ENCODE measurements at regions not wholly inside any gene's neighbourhood (a gene's known extent, or its start where the extent isn't known, plus 50 kb on each side); places are given as distances from the start of the nearest gene placed in this dataset.

DNA sequence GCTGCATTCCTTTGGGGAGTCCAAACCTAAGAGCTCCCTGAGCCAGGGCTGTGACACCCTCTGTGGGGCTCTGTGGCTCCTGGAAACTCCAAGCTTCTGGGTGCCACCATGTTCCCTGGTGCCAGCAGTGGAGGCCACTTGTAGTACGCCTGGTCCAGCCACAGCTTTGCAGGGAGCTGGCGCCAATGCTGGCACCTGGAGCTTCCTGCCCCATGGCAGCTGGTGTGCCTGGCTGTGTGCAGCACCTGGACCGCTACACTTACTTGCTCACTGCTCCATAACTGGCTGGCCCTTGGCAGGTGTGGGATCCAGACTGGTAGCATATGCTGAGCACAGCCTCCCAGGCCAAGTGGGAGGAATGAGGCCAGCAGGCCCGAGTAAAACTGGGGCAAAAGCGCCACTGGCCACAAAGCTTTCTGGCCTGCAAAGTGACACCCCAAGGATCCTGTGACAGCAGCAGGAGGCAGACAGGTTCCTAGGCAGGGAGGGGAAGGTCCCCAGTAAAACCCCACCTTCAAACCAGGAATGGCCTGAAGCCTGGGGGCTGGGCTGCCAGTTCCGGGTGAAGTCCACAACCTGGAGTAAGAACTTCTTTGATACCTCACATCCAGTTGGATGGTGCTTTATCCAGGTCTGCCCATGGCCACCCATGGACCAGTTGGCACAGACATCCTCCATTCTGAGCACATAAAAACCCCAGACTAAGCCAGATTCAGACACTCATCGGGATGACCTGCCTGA is 461.0 kb downstream of the TBC1D32 start:
- Mint-ChIP-seq H3K27me3 (ENCODE audit: insufficient read depth, low read depth, poor library complexity) (peaks cover 5% of the 10 kb centered on the region), H3K9me3 (no peaks in the 10 kb centered on the region), H3K4me1 (no peaks in the 10 kb centered on the region), H3K27ac (no peak overlapping the region), H3K36me3 (ENCODE audit: low read depth) (no peaks in the 10 kb centered on the region), H3K4me3 (no peak overlapping the region)
- Histone ChIP-seq H3K4me2 (no peak overlapping the region), H4K20me1 (replicated peaks; ENCODE audit: insufficient read depth) (no peaks in the 10 kb centered on the region), H3K27me3 (ENCODE audit: insufficient read depth) (no peaks in the 10 kb centered on the region), H3F3A (replicated peaks; ENCODE audit: low read depth) (no peaks in the 10 kb centered on the region), H3K4me1 (ENCODE audit: insufficient read depth) (no peaks in the 10 kb centered on the region), H3K27ac (ENCODE audit: low read depth) (no peak overlapping the region), H3K4me3 (no peak overlapping the region), H3K79me2 (replicated peaks; ENCODE audit: insufficient read depth) (no peaks in the 10 kb centered on the region), H2AFZ (no peak overlapping the region), H3K36me3 (ENCODE audit: insufficient read depth) (no peaks in the 10 kb centered on the region), H3K9me2 (ENCODE audit: insufficient read depth) (0 out of 2 replicates have a peak, but pooled peaks cover 4% of the 10 kb centered on the region)
- TF ChIP-seq ZNF331 (CRISPR knock-in tag; IDR thresholded peaks at IDR 0.05; ENCODE audit: low read depth): no peak
- TF ChIP-seq, protein P1, sequence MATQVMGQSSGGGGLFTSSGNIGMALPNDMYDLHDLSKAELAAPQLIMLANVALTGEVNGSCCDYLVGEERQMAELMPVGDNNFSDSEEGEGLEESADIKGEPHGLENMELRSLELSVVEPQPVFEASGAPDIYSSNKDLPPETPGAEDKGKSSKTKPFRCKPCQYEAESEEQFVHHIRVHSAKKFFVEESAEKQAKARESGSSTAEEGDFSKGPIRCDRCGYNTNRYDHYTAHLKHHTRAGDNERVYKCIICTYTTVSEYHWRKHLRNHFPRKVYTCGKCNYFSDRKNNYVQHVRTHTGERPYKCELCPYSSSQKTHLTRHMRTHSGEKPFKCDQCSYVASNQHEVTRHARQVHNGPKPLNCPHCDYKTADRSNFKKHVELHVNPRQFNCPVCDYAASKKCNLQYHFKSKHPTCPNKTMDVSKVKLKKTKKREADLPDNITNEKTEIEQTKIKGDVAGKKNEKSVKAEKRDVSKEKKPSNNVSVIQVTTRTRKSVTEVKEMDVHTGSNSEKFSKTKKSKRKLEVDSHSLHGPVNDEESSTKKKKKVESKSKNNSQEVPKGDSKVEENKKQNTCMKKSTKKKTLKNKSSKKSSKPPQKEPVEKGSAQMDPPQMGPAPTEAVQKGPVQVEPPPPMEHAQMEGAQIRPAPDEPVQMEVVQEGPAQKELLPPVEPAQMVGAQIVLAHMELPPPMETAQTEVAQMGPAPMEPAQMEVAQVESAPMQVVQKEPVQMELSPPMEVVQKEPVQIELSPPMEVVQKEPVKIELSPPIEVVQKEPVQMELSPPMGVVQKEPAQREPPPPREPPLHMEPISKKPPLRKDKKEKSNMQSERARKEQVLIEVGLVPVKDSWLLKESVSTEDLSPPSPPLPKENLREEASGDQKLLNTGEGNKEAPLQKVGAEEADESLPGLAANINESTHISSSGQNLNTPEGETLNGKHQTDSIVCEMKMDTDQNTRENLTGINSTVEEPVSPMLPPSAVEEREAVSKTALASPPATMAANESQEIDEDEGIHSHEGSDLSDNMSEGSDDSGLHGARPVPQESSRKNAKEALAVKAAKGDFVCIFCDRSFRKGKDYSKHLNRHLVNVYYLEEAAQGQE (IDR thresholded peaks at IDR 0.05; ENCODE audit: unreplicated experiment): no peak
- TF ChIP-seq, protein P2, sequence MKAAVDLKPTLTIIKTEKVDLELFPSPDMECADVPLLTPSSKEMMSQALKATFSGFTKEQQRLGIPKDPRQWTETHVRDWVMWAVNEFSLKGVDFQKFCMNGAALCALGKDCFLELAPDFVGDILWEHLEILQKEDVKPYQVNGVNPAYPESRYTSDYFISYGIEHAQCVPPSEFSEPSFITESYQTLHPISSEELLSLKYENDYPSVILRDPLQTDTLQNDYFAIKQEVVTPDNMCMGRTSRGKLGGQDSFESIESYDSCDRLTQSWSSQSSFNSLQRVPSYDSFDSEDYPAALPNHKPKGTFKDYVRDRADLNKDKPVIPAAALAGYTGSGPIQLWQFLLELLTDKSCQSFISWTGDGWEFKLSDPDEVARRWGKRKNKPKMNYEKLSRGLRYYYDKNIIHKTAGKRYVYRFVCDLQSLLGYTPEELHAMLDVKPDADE (IDR thresholded peaks at IDR 0.05): no peak
- TF ChIP-seq ZNF114 (CRISPR knock-in tag; IDR thresholded peaks at IDR 0.05): no peak
- TF ChIP-seq JUNB (IDR thresholded peaks at IDR 0.05; ENCODE audit: unreplicated experiment): no peak
- no peak for TF ChIP-seq NANOG (IDR thresholded peaks at IDR 0.05; ENCODE audit: borderline replicate concordance)
- no peak for TF ChIP-seq EZH2 (IDR thresholded peaks at IDR 0.05; ENCODE audit: low read depth, unreplicated experiment)
- no peak for TF ChIP-seq STAT1 (IDR thresholded peaks at IDR 0.05; ENCODE audit: unreplicated experiment)
- TF ChIP-seq POLR2AphosphoS5 (IDR thresholded peaks at IDR 0.05; ENCODE audit: low read depth): no peak
- ATAC-seq (no peak), DNase-seq (ENCODE audit: low spot score) (no peak)

DNA sequence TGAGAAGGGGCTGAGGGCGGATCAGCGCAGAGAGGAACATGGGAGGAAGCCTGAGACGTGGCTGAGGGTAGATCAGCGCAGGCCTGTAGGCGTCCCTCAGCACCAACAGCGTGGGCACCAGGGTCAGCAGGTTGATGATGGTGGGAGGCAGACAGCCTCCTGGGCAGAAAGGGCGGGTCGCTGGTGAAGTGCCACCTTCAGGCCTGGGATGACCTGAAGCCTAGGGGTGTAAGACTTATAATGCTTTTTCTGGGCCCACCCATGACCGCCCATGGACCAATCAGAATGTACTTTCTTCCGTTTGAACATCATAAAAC is 462.1 kb downstream of the TBC1D32 start:
- DNase-seq (ENCODE audit: low spot score) (no peak), ATAC-seq (no peak)
- Histone ChIP-seq H3K9me2 (ENCODE audit: insufficient read depth) (0 out of 2 replicates have a peak, but pooled peaks cover 4% of the 10 kb centered on the region), H3K36me3 (ENCODE audit: insufficient read depth) (no peaks in the 10 kb centered on the region), H3K79me2 (replicated peaks; ENCODE audit: insufficient read depth) (no peaks in the 10 kb centered on the region), H3K27ac (ENCODE audit: low read depth) (no peak overlapping the region), H3K4me1 (ENCODE audit: insufficient read depth) (no peaks in the 10 kb centered on the region), H4K20me1 (replicated peaks; ENCODE audit: insufficient read depth) (no peaks in the 10 kb centered on the region), H2AFZ (peak overlapping the region; percentile 57; the same call in 1 of the 2 replicates), H3K4me2 (no peak overlapping the region), H3K4me3 (no peak overlapping the region), H3F3A (replicated peaks; ENCODE audit: low read depth) (no peaks in the 10 kb centered on the region), H3K27me3 (ENCODE audit: insufficient read depth) (no peaks in the 10 kb centered on the region)
- H3K36me3 Mint-ChIP-seq (ENCODE audit: low read depth): no peaks in the 10 kb centered on the region
- H3K4me1 Mint-ChIP-seq: no peaks in the 10 kb centered on the region
- no peak overlapping the region for H3K27ac Mint-ChIP-seq
- peaks cover 5% of the 10 kb centered on the region for H3K27me3 Mint-ChIP-seq (ENCODE audit: insufficient read depth, low read depth, poor library complexity)
- H3K4me3 Mint-ChIP-seq: no peak overlapping the region
- no peaks in the 10 kb centered on the region for H3K9me3 Mint-ChIP-seq
- no peak for TF ChIP-seq JUNB (IDR thresholded peaks at IDR 0.05; ENCODE audit: unreplicated experiment)
- no peak for TF ChIP-seq EZH2phosphoT487 (IDR thresholded peaks at IDR 0.05; ENCODE audit: unreplicated experiment)
- TF ChIP-seq, protein P1 (IDR thresholded peaks at IDR 0.05; ENCODE audit: unreplicated experiment): no peak
- no peak for TF ChIP-seq POLR2AphosphoS5 (IDR thresholded peaks at IDR 0.05; ENCODE audit: low read depth)
- TF ChIP-seq NANOG (IDR thresholded peaks at IDR 0.05; ENCODE audit: borderline replicate concordance): no peak
